GM12872 (cell line): ENCODE measurements at regions not wholly inside any gene's neighbourhood (a gene's known extent, or its start where the extent isn't known, plus 50 kb on each side); places are given as distances from the start of the nearest gene placed in this dataset.

Experiments used
- CTCF ChIP-seq: IDR thresholded peaks from 3 replicates; pipeline ENCODE4 v1.5.1; 2011; ENCODE audit warnings: low read depth, mild to moderate bottlenecking, low read length, moderate library complexity; ENCODE audit not compliant: insufficient read depth

- TF ChIP-seq CTCF = no peak
Observed at GRCh38 chr3:22735373-22735772, 467.8 kb upstream of the UBE2E2 start.

- no peak for TF ChIP-seq CTCF
Observed at GRCh38 chr3:22745321-22745720, 457.8 kb upstream of the UBE2E2 start.

- TF ChIP-seq CTCF = no peak
Observed at GRCh38 chr3:22746221-22746620, 456.9 kb upstream of the UBE2E2 start.

GRCh38 chr3:22748453-22749045 lies 454.6 kb upstream of the UBE2E2 start:
- no peak for TF ChIP-seq CTCF

- no peak for TF ChIP-seq CTCF
Observed at GRCh38 chr3:22759636-22760310, 443.4 kb upstream of the UBE2E2 start.

- no peak for TF ChIP-seq CTCF
Observed at GRCh38 chr3:22765679-22766078, 437.4 kb upstream of the UBE2E2 start.

GRCh38 chr3:22777834-22778233 lies 425.3 kb upstream of the UBE2E2 start:
- no peak for TF ChIP-seq CTCF
